CD14-positive monocyte (primary cell): ENCODE measurements at regions not wholly inside any gene's neighbourhood (a gene's known extent, or its start where the extent isn't known, plus 50 kb on each side); places are given as distances from the start of the nearest gene placed in this dataset.

Source experiments
- DNase-seq, 3 donors: peaks; one replicate each; pipeline ENCODE4 v3.0.0-alpha.2; 2011 to 2022
- H2AFZ ChIP-seq: 2 replicates; pipeline ENCODE4 v1.6.0; 2012; ENCODE audit warnings: mild to moderate bottlenecking, low read depth, low read length, inconsistent platforms; ENCODE audit not compliant: insufficient read depth, poor library complexity, severe bottlenecking
- H3K27ac ChIP-seq, 2 donors: 1 replicate in 1 of 2; 2 replicates in 1 of 2; pipeline ENCODE4 v1.5.1; 2012 to 2013; ENCODE audit warnings: low read length in 2 of 2, control low read depth in 1 of 2, inconsistent platforms in 1 of 2, low read depth in 1 of 2, mild to moderate bottlenecking in 1 of 2
- H3K27me3 ChIP-seq, 2 donors: one replicate each; pipeline versions ENCODE4 v1.6.0 to v1.6.1; 2011 to 2013; ENCODE audit warnings: low read length in 2 of 2; ENCODE audit not compliant: control insufficient read depth in 2 of 2, insufficient read depth in 2 of 2
- H3K36me3 ChIP-seq, 2 donors: replicated peaks in 1 of 2; 1 replicate in 1 of 2; 2 replicates in 1 of 2; pipeline versions ENCODE4 v1.5.1 to v1.6.1; 2012 to 2013; ENCODE audit warnings: low read length in 2 of 2, control low read depth in 1 of 2, inconsistent platforms in 1 of 2, mild to moderate bottlenecking in 1 of 2; ENCODE audit not compliant: insufficient read depth in 2 of 2, control insufficient read depth in 1 of 2
- H3K4me1 ChIP-seq, 2 donors: 1 replicate in 1 of 2; 2 replicates in 1 of 2; pipeline versions ENCODE4 v1.5.1 to v1.6.1; 2012 to 2013; ENCODE audit warnings: low read length in 2 of 2, control low read depth in 1 of 2, inconsistent platforms in 1 of 2, mild to moderate bottlenecking in 1 of 2, moderate library complexity in 1 of 2; ENCODE audit not compliant: insufficient read depth in 2 of 2, control insufficient read depth in 1 of 2
- H3K4me2 ChIP-seq: replicated peaks from 2 replicates; pipeline ENCODE3; 2012; ENCODE audit warnings: low read length, moderate library complexity, mild to moderate bottlenecking; ENCODE audit not compliant: poor library complexity, severe bottlenecking; ENCODE audit errors: extremely low read depth
- H3K4me3 ChIP-seq, 3 experiments: fragments of 200-600 bp in 1 of 3; sonication (generic) in 1 of 3; replicated peaks in 1 of 3; 1 replicate in 2 of 3; 2 replicates in 1 of 3; pipeline ENCODE4 v1.5.1; 2011 to 2013; ENCODE audit warnings: low read length in 3 of 3, mild to moderate bottlenecking in 3 of 3, control low read depth in 2 of 3, low read depth in 2 of 3, inconsistent platforms in 1 of 3, moderate library complexity in 1 of 3
- H3K79me2 ChIP-seq: 2 replicates; pipeline ENCODE4 v1.6.0; 2012; ENCODE audit warnings: mild to moderate bottlenecking, control low read depth, inconsistent platforms, low read length, moderate library complexity; ENCODE audit not compliant: insufficient read depth
- H3K9ac ChIP-seq: 2 replicates; pipeline ENCODE4 v1.6.0; 2017; ENCODE audit warnings: low read length, mild to moderate bottlenecking; ENCODE audit not compliant: insufficient read depth, poor library complexity, severe bottlenecking
- H3K9me3 ChIP-seq, 2 donors: replicated peaks in 1 of 2; 1 replicate in 1 of 2; 2 replicates in 1 of 2; pipeline versions ENCODE4 v1.5.1 to v1.6.1; 2012 to 2013; ENCODE audit warnings: low read length in 2 of 2, control low read depth in 1 of 2; ENCODE audit not compliant: control insufficient read depth in 1 of 2, insufficient read depth in 1 of 2
- H4K20me1 ChIP-seq: 2 replicates; pipeline ENCODE4 v1.6.0; 2012; ENCODE audit warnings: mild to moderate bottlenecking, low read length, control low read depth, moderate library complexity; ENCODE audit not compliant: insufficient read depth
- H3K27ac Mint-ChIP-seq, 7 donors: one replicate each; pipeline ENCODE4 v1.8.0; 2020; ENCODE audit warnings: mild to moderate bottlenecking in 7 of 7, mixed read lengths in 7 of 7, moderate library complexity in 6 of 7, inconsistent platforms in 2 of 7
- H3K27me3 Mint-ChIP-seq, 3 donors: one replicate each; pipeline ENCODE4 v1.8.0; 2021 to 2022; ENCODE audit warnings: low read depth in 3 of 3, mild to moderate bottlenecking in 3 of 3, mixed read lengths in 3 of 3, moderate library complexity in 3 of 3, inconsistent platforms in 1 of 3
- H3K36me3 Mint-ChIP-seq, 2 donors: one replicate each; pipeline ENCODE4 v1.8.0; 2020; ENCODE audit warnings: mixed read lengths in 2 of 2, inconsistent platforms in 1 of 2, mild to moderate bottlenecking in 1 of 2
- H3K4me1 Mint-ChIP-seq: one replicate; pipeline ENCODE4 v1.8.0; 2020; ENCODE audit warnings: mild to moderate bottlenecking, mixed read lengths
- H3K4me3 Mint-ChIP-seq, 2 donors: one replicate each; pipeline ENCODE4 v1.8.0; 2020; ENCODE audit warnings: mild to moderate bottlenecking in 2 of 2, mixed read lengths in 2 of 2, moderate library complexity in 1 of 2
- H3K9me3 Mint-ChIP-seq, 7 donors: one replicate each; pipeline ENCODE4 v1.8.0; 2020 to 2022; ENCODE audit warnings: mixed read lengths in 7 of 7, mild to moderate bottlenecking in 6 of 7, moderate library complexity in 6 of 7, inconsistent platforms in 2 of 7
- WGBS: methylation state at CpG from one replicate; pipeline ENCODE4 v1.1.5; 2013; ENCODE audit warnings: missing lambda C conversion rate; ENCODE audit not compliant: insufficient coverage; 5-methylcytosine and 5-hydroxymethylcytosine counted together
- intact Hi-C, 2 donors: fragments of 100-400 bp; cut with micrococcal nuclease; formaldehyde crosslinking; loops; one replicate each; pipeline versions ENCODE4 v1.15.0 to v1.15.1; 2023
- TF ChIP-seq, protein P1 (sequence below): fragments of 200-600 bp; IDR thresholded peaks from one replicate; pipeline ENCODE4 v1.8.0; 2022; ENCODE audit warnings: antibody characterized with exemption, mild to moderate bottlenecking

- Histone ChIP-seq H3K36me3 (no peaks in the 10 kb centered on the region), H3K27me3 (no peaks in the 10 kb centered on the region), H3K79me2 (no peaks in the 10 kb centered on the region), H3K4me1 (no peaks in the 10 kb centered on the region), H3K9ac (no peak overlapping the region), H3K9me3 (peaks cover 0 to 4% of the 10 kb centered on the region in 2 donors), H3K4me3 (no peak overlapping the region), H2AFZ (no peak overlapping the region), H3K27ac (no peak overlapping the region), H4K20me1 (no peaks in the 10 kb centered on the region), H3K4me2 (no peak overlapping the region)
- TF ChIP-seq, protein P1, sequence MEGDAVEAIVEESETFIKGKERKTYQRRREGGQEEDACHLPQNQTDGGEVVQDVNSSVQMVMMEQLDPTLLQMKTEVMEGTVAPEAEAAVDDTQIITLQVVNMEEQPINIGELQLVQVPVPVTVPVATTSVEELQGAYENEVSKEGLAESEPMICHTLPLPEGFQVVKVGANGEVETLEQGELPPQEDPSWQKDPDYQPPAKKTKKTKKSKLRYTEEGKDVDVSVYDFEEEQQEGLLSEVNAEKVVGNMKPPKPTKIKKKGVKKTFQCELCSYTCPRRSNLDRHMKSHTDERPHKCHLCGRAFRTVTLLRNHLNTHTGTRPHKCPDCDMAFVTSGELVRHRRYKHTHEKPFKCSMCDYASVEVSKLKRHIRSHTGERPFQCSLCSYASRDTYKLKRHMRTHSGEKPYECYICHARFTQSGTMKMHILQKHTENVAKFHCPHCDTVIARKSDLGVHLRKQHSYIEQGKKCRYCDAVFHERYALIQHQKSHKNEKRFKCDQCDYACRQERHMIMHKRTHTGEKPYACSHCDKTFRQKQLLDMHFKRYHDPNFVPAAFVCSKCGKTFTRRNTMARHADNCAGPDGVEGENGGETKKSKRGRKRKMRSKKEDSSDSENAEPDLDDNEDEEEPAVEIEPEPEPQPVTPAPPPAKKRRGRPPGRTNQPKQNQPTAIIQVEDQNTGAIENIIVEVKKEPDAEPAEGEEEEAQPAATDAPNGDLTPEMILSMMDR: no peak
- Mint-ChIP-seq H3K4me1 (no peaks in the 10 kb centered on the region), H3K36me3 (no peaks in the 10 kb centered on the region), H3K27me3 (no peaks in the 10 kb centered on the region), H3K4me3 (no peak overlapping the region), H3K9me3 (peaks cover 0 to 4% (median 3%) of the 10 kb centered on the region in 7 donors), H3K27ac (no peak overlapping the region)
- intact Hi-C loops: no loop called here
- DNase-seq: no peak
- WGBS: no CpG with 5 or more reads among the region's 3 CpGs
These were observed 596.1 kb downstream of the HTR1B start for GRCh38 chr6:76867182-76867581.

- Histone ChIP-seq H4K20me1 (no peaks in the 10 kb centered on the region), H3K36me3 (no peaks in the 10 kb centered on the region), H3K4me2 (no peak overlapping the region), H3K4me3 (no peak overlapping the region), H3K9me3 (peaks cover 0 to 4% of the 10 kb centered on the region in 2 donors), H3K4me1 (no peaks in the 10 kb centered on the region), H2AFZ (no peak overlapping the region), H3K27me3 (no peaks in the 10 kb centered on the region), H3K9ac (no peak overlapping the region), H3K27ac (no peak overlapping the region), H3K79me2 (no peaks in the 10 kb centered on the region)
- TF ChIP-seq, protein P1: no peak
- Mint-ChIP-seq H3K27ac (no peak overlapping the region), H3K4me1 (no peaks in the 10 kb centered on the region), H3K27me3 (no peaks in the 10 kb centered on the region), H3K36me3 (no peaks in the 10 kb centered on the region), H3K4me3 (no peak overlapping the region), H3K9me3 (peaks cover 0 to 4% (median 3%) of the 10 kb centered on the region in 7 donors)
- WGBS: no CpG with 5 or more reads among the region's 5 CpGs
- intact Hi-C loops: no loop called here
- no peak for DNase-seq
These were observed 597.0 kb downstream of the HTR1B start for GRCh38 chr6:76866091-76866915.
